Inflammatory macrophage treated with lipopolysaccharide for 1 hour (primary cell): ENCODE measurements at regions not wholly inside any gene's neighbourhood (a gene's known extent, or its start where the extent isn't known, plus 50 kb on each side); places are given as distances from the start of the nearest gene placed in this dataset.
"Not testable (repeated sequence)": the region's sequence is repeated elsewhere in the genome, so short reads cannot be mapped to it uniquely, and the experiment has no call there.

Source experiments
- DNase-seq, 2 donors: peaks; one replicate each; pipeline ENCODE4 v3.0.0-alpha.2; 2020 to 2022

- peak in 1 of 2 donors; percentile 0 for DNase-seq
Measured at GRCh38 chrX:121308276-121308805, 260.9 kb downstream of the GLUD2 start.

- DNase-seq = no peak
Measured at GRCh38 chrX:121310820-121311219, 263.4 kb downstream of the GLUD2 start.

- no peak for DNase-seq
Measured at GRCh38 chrX:121320441-121320840, 273.0 kb downstream of the GLUD2 start.

- DNase-seq = no peak
Measured at GRCh38 chrX:121322159-121322558, 274.7 kb downstream of the GLUD2 start.

- no peak for DNase-seq
Measured at GRCh38 chrX:121323337-121323736, 275.9 kb downstream of the GLUD2 start.

GRCh38 chrX:121333942-121334341 is 286.5 kb downstream of the GLUD2 start:
- no peak for DNase-seq

GRCh38 chrX:121336831-121337421 is 289.5 kb downstream of the GLUD2 start:
- DNase-seq = no peak

- no peak for DNase-seq
Measured at GRCh38 chrX:121337816-121338215, 290.4 kb downstream of the GLUD2 start.

- DNase-seq = no peak
Measured at GRCh38 chrX:121349263-121349662, 301.9 kb downstream of the GLUD2 start.

- DNase-seq = no peak
Measured at GRCh38 chrX:121356139-121356849, 308.9 kb downstream of the GLUD2 start.

GRCh38 chrX:121356850-121357171 is 309.4 kb downstream of the GLUD2 start:
- no peak for DNase-seq

GRCh38 chrX:121360280-121360679 is 312.9 kb downstream of the GLUD2 start:
- no peak for DNase-seq

- DNase-seq = no peak
Measured at GRCh38 chrX:121365572-121366161, 318.3 kb downstream of the GLUD2 start.

GRCh38 chrX:121374471-121374870 is 327.1 kb downstream of the GLUD2 start:
- no peak for DNase-seq

GRCh38 chrX:121381915-121382314 is 334.5 kb downstream of the GLUD2 start:
- DNase-seq = not testable (repeated sequence)

- DNase-seq = no peak
Measured at GRCh38 chrX:121389976-121390714, 342.7 kb downstream of the GLUD2 start.

GRCh38 chrX:121405826-121406225 is 358.4 kb downstream of the GLUD2 start:
- DNase-seq = no peak

- DNase-seq = no peak
Measured at GRCh38 chrX:121407627-121408026, 360.2 kb downstream of the GLUD2 start.

- DNase-seq = not testable (repeated sequence)
Measured at GRCh38 chrX:121431514-121431913, 384.1 kb downstream of the GLUD2 start.

- DNase-seq = no peak
Measured at GRCh38 chrX:121433289-121433688, 385.9 kb downstream of the GLUD2 start.

- DNase-seq = not testable (repeated sequence)
Measured at GRCh38 chrX:121437666-121438065, 390.3 kb downstream of the GLUD2 start.

- no peak for DNase-seq
Measured at GRCh38 chrX:121455890-121456289, 408.5 kb downstream of the GLUD2 start.

- no peak for DNase-seq
Measured at GRCh38 chrX:121456315-121456714, 408.9 kb downstream of the GLUD2 start.

GRCh38 chrX:121457096-121457495 is 409.7 kb downstream of the GLUD2 start:
- no peak for DNase-seq
